Ishikawa (cell line): ENCODE measurements at regions not wholly inside any gene's neighbourhood (a gene's known extent, or its start where the extent isn't known, plus 50 kb on each side); places are given as distances from the start of the nearest gene placed in this dataset.

ENCODE experiments used
- EP300 ChIP-seq: IDR thresholded peaks from 2 replicates; pipeline ENCODE4 v1.6.1; 2012; ENCODE audit warnings: borderline replicate concordance
- TEAD4 ChIP-seq: IDR thresholded peaks from 2 replicates; pipeline ENCODE4 v1.6.1; 2012
- TF ChIP-seq, protein P1 (sequence below): IDR thresholded peaks from 2 replicates; pipeline ENCODE4 v1.6.1; 2012; ENCODE audit warnings: low read depth, mild to moderate bottlenecking

DNA sequence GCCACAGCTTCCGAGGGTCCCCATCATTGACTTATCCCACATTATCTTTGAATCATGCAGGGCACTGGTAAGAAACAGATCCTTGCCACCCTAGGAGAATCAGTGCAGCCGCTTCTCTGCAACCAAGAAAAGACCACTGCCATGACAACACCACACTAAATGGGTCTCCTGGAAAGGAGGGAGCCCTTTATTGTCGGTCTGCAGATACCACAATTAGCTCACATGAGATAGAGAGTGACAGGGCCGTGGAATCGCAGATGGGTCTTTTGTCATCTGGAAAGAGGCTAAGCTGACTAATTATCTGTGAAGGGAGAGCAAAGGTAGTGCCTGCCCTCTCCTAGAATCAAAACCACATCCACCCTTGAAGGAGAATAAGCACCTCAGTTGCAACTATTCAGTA is 178.3 kb upstream of the MYO16 start:
- TF ChIP-seq, protein P1, sequence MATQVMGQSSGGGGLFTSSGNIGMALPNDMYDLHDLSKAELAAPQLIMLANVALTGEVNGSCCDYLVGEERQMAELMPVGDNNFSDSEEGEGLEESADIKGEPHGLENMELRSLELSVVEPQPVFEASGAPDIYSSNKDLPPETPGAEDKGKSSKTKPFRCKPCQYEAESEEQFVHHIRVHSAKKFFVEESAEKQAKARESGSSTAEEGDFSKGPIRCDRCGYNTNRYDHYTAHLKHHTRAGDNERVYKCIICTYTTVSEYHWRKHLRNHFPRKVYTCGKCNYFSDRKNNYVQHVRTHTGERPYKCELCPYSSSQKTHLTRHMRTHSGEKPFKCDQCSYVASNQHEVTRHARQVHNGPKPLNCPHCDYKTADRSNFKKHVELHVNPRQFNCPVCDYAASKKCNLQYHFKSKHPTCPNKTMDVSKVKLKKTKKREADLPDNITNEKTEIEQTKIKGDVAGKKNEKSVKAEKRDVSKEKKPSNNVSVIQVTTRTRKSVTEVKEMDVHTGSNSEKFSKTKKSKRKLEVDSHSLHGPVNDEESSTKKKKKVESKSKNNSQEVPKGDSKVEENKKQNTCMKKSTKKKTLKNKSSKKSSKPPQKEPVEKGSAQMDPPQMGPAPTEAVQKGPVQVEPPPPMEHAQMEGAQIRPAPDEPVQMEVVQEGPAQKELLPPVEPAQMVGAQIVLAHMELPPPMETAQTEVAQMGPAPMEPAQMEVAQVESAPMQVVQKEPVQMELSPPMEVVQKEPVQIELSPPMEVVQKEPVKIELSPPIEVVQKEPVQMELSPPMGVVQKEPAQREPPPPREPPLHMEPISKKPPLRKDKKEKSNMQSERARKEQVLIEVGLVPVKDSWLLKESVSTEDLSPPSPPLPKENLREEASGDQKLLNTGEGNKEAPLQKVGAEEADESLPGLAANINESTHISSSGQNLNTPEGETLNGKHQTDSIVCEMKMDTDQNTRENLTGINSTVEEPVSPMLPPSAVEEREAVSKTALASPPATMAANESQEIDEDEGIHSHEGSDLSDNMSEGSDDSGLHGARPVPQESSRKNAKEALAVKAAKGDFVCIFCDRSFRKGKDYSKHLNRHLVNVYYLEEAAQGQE: no peak
- TF ChIP-seq EP300: no peak
- no peak for TF ChIP-seq TEAD4
